GM12878 (cell line): ENCODE measurements at regions not wholly inside any gene's neighbourhood (a gene's known extent, or its start where the extent isn't known, plus 50 kb on each side); places are given as distances from the start of the nearest gene placed in this dataset.

ENCODE experiments used
- ATAC-seq: fragments of 200-7000 bp; cut with Tn5 transposase; 3 replicates; pipeline ENCODE4 v1.9.1; 2020; ENCODE audit warnings: mild to moderate bottlenecking, moderate library complexity
- BruUV-seq: library from RNA; stranded (reverse); fragments of 400-500 nt; replicated peaks from 2 replicates; lab custom pipeline; 2021; lab: Mats Ljungman, UMichigan
- CTCF ChIA-PET: fragments of 300-600 bp; sonication (Branson Sonifier 250); formaldehyde crosslinking; extraction: SDS; loops from one replicate; lab custom pipeline; 2021; ENCODE audit warnings: inconsistent platforms; lab: Yijun Ruan, JAX
- POLR2A ChIA-PET: fragments of 350-600 bp; formaldehyde crosslinking; extraction: SDS; loops from one replicate; lab custom pipeline; 2021; ENCODE audit warnings: inconsistent platforms; lab: Charles Lee
- RAD21 ChIA-PET: fragments of 300-600 bp; sonication (Branson Sonifier 250); formaldehyde crosslinking; loops from one replicate; lab custom pipeline; 2023; ENCODE audit warnings: antibody characterized with exemption; ENCODE audit not compliant: unreplicated experiment; lab: Charles Lee
- SMC1A ChIA-PET: fragments of 300-600 bp; sonication (Branson Sonifier 250); formaldehyde crosslinking; loops from one replicate; lab custom pipeline; 2023; ENCODE audit not compliant: unreplicated experiment, uncharacterized antibody; lab: Charles Lee
- DNase-seq: peaks from one replicate; pipeline ENCODE4 v3.0.0-alpha.2; 2011; ENCODE audit warnings: low read depth, low spot score
- FAIRE-seq: peaks from 3 replicates; lab custom pipeline; 2011; peaks lifted over from hg19 to GRCh38; lab: Jason Lieb, UNC
- H2AFZ ChIP-seq: 2 replicates; pipeline ENCODE4 v1.6.0; 2011; ENCODE audit warnings: low read depth, low read length, control low read depth; ENCODE audit not compliant: control insufficient read depth
- H3K27ac ChIP-seq: 2 replicates; pipeline ENCODE4 v1.5.1; 2011; ENCODE audit warnings: control low read depth; ENCODE audit not compliant: control insufficient read depth, insufficient read depth
- H3K27me3 ChIP-seq, 2 experiments: replicated peaks in 1 of 2; 2 replicates each; pipeline versions ENCODE4 v1.6.0 to v1.6.1; 2011; ENCODE audit warnings: low read length in 1 of 2; ENCODE audit not compliant: control insufficient read depth in 2 of 2, insufficient read depth in 2 of 2
- H3K36me3 ChIP-seq, 2 experiments: 2 replicates each; pipeline ENCODE4 v1.5.1; 2011; ENCODE audit warnings: low read length in 1 of 2; ENCODE audit not compliant: control insufficient read depth in 2 of 2, insufficient read depth in 2 of 2
- H3K4me1 ChIP-seq: 2 replicates; pipeline ENCODE4 v1.6.1; 2011; ENCODE audit warnings: mild to moderate bottlenecking, low read length, moderate library complexity, mixed read lengths; ENCODE audit not compliant: control insufficient read depth, insufficient read depth
- H3K4me2 ChIP-seq: 2 replicates; pipeline ENCODE4 v1.6.0; 2011; ENCODE audit warnings: control low read depth; ENCODE audit not compliant: control insufficient read depth, insufficient read depth
- H3K4me3 ChIP-seq: fragments of 200-600 bp; sonication (generic); 2 replicates; pipeline ENCODE4 v1.5.1; 2016
- H3K79me2 ChIP-seq: 2 replicates; pipeline ENCODE4 v1.6.0; 2011; ENCODE audit warnings: low read length; ENCODE audit not compliant: control insufficient read depth, insufficient read depth
- H3K9ac ChIP-seq: 2 replicates; pipeline ENCODE4 v1.8.0; 2011; ENCODE audit warnings: low read length, control low read depth, mixed read lengths; ENCODE audit not compliant: control insufficient read depth, insufficient read depth
- H3K9me3 ChIP-seq: replicated peaks from 3 replicates; pipeline ENCODE4 v1.5.1; 2011; ENCODE audit warnings: mild to moderate bottlenecking, low read length; ENCODE audit not compliant: control insufficient read depth, insufficient read depth
- H4K20me1 ChIP-seq: 2 replicates; pipeline ENCODE4 v1.6.0; 2011; ENCODE audit not compliant: control insufficient read depth, insufficient read depth
- ATF7 ChIP-seq: fragments of 450-650 bp; IDR thresholded peaks from 2 replicates; pipeline ENCODE4 v1.6.1; 2016; ENCODE audit warnings: low read depth, mild to moderate bottlenecking
- CBX3 ChIP-seq: fragments of 200-600 bp; sonication (generic); IDR thresholded peaks from 2 replicates; pipeline ENCODE4 v1.6.1; 2016; ENCODE audit warnings: low read depth, borderline replicate concordance
- CHD2 ChIP-seq: IDR thresholded peaks from 2 replicates; pipeline ENCODE4 v1.6.1; 2011; ENCODE audit warnings: low read depth, low read length, improper control_type of control experiment, borderline replicate concordance
- HDAC2 ChIP-seq: fragments of 200-600 bp; sonication (generic); IDR thresholded peaks from 2 replicates; pipeline ENCODE4 v1.6.1; 2017
- JUND ChIP-seq: IDR thresholded peaks from 2 replicates; pipeline ENCODE4 v1.6.1; 2012; ENCODE audit warnings: low read depth, mild to moderate bottlenecking, low read length, improper control_type of control experiment, moderate library complexity
- MEF2B ChIP-seq: fragments of 450-650 bp; IDR thresholded peaks from 2 replicates; pipeline ENCODE4 v1.6.1; 2018; ENCODE audit warnings: mild to moderate bottlenecking, moderate library complexity; ENCODE audit not compliant: partially characterized antibody, poor library complexity, severe bottlenecking
- RAD51 ChIP-seq: fragments of 450-650 bp; IDR thresholded peaks from 2 replicates; pipeline ENCODE4 v1.6.1; 2016; ENCODE audit warnings: moderate library complexity, mild to moderate bottlenecking, inconsistent platforms
- RUNX3 ChIP-seq: IDR thresholded peaks from 2 replicates; pipeline ENCODE4 v1.6.1; 2012; ENCODE audit warnings: low read length, inconsistent platforms
- SP1 ChIP-seq: IDR thresholded peaks from one replicate; pipeline ENCODE4 v1.6.1; 2011; ENCODE audit warnings: low read depth, low read length
- ZBTB4 ChIP-seq: fragments of 450-650 bp; formaldehyde crosslinking; IDR thresholded peaks from 2 replicates; pipeline ENCODE4 v1.4.0; 2022; ENCODE audit warnings: mild to moderate bottlenecking, moderate library complexity
- ZNF592 ChIP-seq: fragments of 450-650 bp; IDR thresholded peaks from 2 replicates; pipeline ENCODE4 v1.6.1; 2017; ENCODE audit warnings: mild to moderate bottlenecking, moderate library complexity
- WGBS: methylation state at CpG from one replicate; pipeline ENCODE4 v1.1.6; 2016; ENCODE audit warnings: low lambda C conversion rate; ENCODE audit not compliant: insufficient replicate concordance, insufficient coverage; ENCODE audit errors: missing lambda C conversion rate; 5-methylcytosine and 5-hydroxymethylcytosine counted together
- in situ Hi-C: fragments of 300-500 bp; cut with MboI; formaldehyde crosslinking; loops from 9 replicates; pipeline ENCODE4 v1.14.3; 2018; ENCODE audit warnings: mixed read lengths
- intact Hi-C: fragments of 100-400 bp; cut with micrococcal nuclease; formaldehyde crosslinking; loops from one replicate; pipeline ENCODE4 v1.14.2; 2022; ENCODE audit not compliant: unreplicated experiment

GRCh38 chr7:65222655-65223054, 151.0 kb upstream of the ZNF92 start:
- H3K9ac ChIP-seq, result no peak overlapping the region
- H3K79me2 ChIP-seq, result no peaks in the 10 kb centered on the region
- no peaks in the 10 kb centered on the region for H3K36me3 ChIP-seq
- BruUV-seq, result no TSS peak
- no peak for DNase-seq
- POLR2A ChIA-PET, result no interaction called here
- no peaks in the 10 kb centered on the region for H3K27me3 ChIP-seq
- SMC1A ChIA-PET, result no interaction called here
- H3K4me2 ChIP-seq, result no peak overlapping the region
- TF ChIP-seq MEF2B, result no peak
- TF ChIP-seq HDAC2, result no peak
- TF ChIP-seq JUND, result no peak
- no peak for TF ChIP-seq SP1
- TF ChIP-seq RAD51, result no peak
- TF ChIP-seq ATF7, result no peak
- TF ChIP-seq CBX3, result no peak
- no peak for TF ChIP-seq CHD2
- no peak overlapping the region for H2AFZ ChIP-seq
- ATAC-seq, result no peak
- RAD21 ChIA-PET, result no interaction called here
- H3K4me1 ChIP-seq, result no peaks in the 10 kb centered on the region
- no peaks in the 10 kb centered on the region for H4K20me1 ChIP-seq
- no peak overlapping the region for H3K27ac ChIP-seq
- no peak for FAIRE-seq
- 77% methylated on average over 4 of the region's 4 CpGs for WGBS
- H3K4me3 ChIP-seq, result no peak overlapping the region
- CTCF ChIA-PET, result interaction anchor here (5.1 kb wide), 1 partner anchor 85 kb away, joined by 43 read pairs; no protein-coding TSS in a partner anchor
- no peaks in the 10 kb centered on the region for H3K9me3 ChIP-seq
- in situ Hi-C loops (loop anchor here (5.0 kb wide), 1 partner anchor 85 kb away; no protein-coding TSS in a partner anchor), intact Hi-C loops (no loop called here)

GRCh38 chr7:65221683-65222082, 152.0 kb upstream of the ZNF92 start:
- no peak for FAIRE-seq
- ChIA-PET RAD21 (no interaction called here), CTCF (interaction anchor here (1.7 to 5.1 kb wide), 2 partner anchors 10 to 86 kb away, joined by 8 to 43 read pairs; no protein-coding TSS in a partner anchor), POLR2A (no interaction called here), SMC1A (interaction anchor here (1.2 to 3.4 kb wide), 2 partner anchors 78 to 86 kb away, joined by 3 to 24 read pairs; no protein-coding TSS in a partner anchor)
- no peaks in the 10 kb centered on the region for H3K4me1 ChIP-seq
- H4K20me1 ChIP-seq, result no peaks in the 10 kb centered on the region
- WGBS, result 57% methylated on average over 3 of the region's 3 CpGs
- in situ Hi-C loops, result loop anchor here (5.0 kb wide), 1 partner anchor 86 kb away; no protein-coding TSS in a partner anchor
- H3K27ac ChIP-seq, result no peak overlapping the region
- ATAC-seq, result peak; percentile 57; the same call in 2 of the 3 replicates
- H3K9ac ChIP-seq, result no peak overlapping the region
- H2AFZ ChIP-seq, result no peak overlapping the region
- H3K27me3 ChIP-seq, result no peaks in the 10 kb centered on the region
- H3K36me3 ChIP-seq, result no peaks in the 10 kb centered on the region
- H3K9me3 ChIP-seq, result no peaks in the 10 kb centered on the region
- no peaks in the 10 kb centered on the region for H3K79me2 ChIP-seq
- no peak overlapping the region for H3K4me3 ChIP-seq
- no peak overlapping the region for H3K4me2 ChIP-seq
- no peak for DNase-seq
- intact Hi-C loops, result no loop called here
- no TSS peak for BruUV-seq
- TF ChIP-seq ZNF592, result peak; percentile 96
- no peak for TF ChIP-seq RUNX3
- peak; percentile 53; the same call in 1 of the 2 replicates for TF ChIP-seq ZBTB4 (CRISPR knock-in tag)
